Smooth muscle cell (in vitro differentiated cells): ENCODE measurements at regions not wholly inside any gene's neighbourhood (a gene's known extent, or its start where the extent isn't known, plus 50 kb on each side); places are given as distances from the start of the nearest gene placed in this dataset.

Source experiments
- DNase-seq: peaks from one replicate; lab custom pipeline; 2025; ENCODE audit not compliant: unreplicated experiment; lab: John Stamatoyannopoulos, UW
- H2AFZ ChIP-seq: fragments of 200-600 bp; sonication (generic); 2 replicates; pipeline ENCODE4 v1.6.0; 2016; ENCODE audit warnings: antibody characterized with exemption, low read depth, mild to moderate bottlenecking
- H3F3A ChIP-seq: fragments of 200-600 bp; sonication (generic); 2 replicates; pipeline ENCODE4 v1.6.0; 2017; ENCODE audit warnings: antibody characterized with exemption, low read depth
- H3K27ac ChIP-seq: fragments of 200-600 bp; sonication (generic); 2 replicates; pipeline ENCODE4 v1.5.1; 2016; ENCODE audit warnings: low read depth, mild to moderate bottlenecking
- H3K27me3 ChIP-seq: fragments of 200-600 bp; sonication (generic); 2 replicates; pipeline ENCODE4 v1.6.1; 2016; ENCODE audit warnings: low read depth, mild to moderate bottlenecking
- H3K36me3 ChIP-seq: fragments of 200-600 bp; sonication (generic); 2 replicates; pipeline ENCODE4 v1.5.1; 2016; ENCODE audit warnings: low read depth
- H3K4me1 ChIP-seq: fragments of 200-600 bp; sonication (generic); 2 replicates; pipeline ENCODE4 v1.5.1; 2016; ENCODE audit warnings: low read depth
- H3K4me2 ChIP-seq: fragments of 200-600 bp; sonication (generic); 2 replicates; pipeline ENCODE4 v1.6.0; 2016; ENCODE audit warnings: mild to moderate bottlenecking
- H3K4me3 ChIP-seq: fragments of 200-600 bp; sonication (generic); 2 replicates; pipeline ENCODE4 v1.5.1; 2016; ENCODE audit warnings: mild to moderate bottlenecking
- H3K79me2 ChIP-seq: fragments of 200-600 bp; sonication (generic); 2 replicates; pipeline ENCODE4 v1.6.0; 2016; ENCODE audit warnings: low read depth, mild to moderate bottlenecking
- H3K9ac ChIP-seq: fragments of 200-600 bp; sonication (generic); 2 replicates; pipeline ENCODE4 v1.6.0; 2016; ENCODE audit warnings: low read depth
- H3K9me3 ChIP-seq: fragments of 200-600 bp; sonication (generic); replicated peaks from 2 replicates; pipeline ENCODE4 v1.5.1; 2016; ENCODE audit warnings: low read depth
- H4K20me1 ChIP-seq: fragments of 200-600 bp; sonication (generic); 2 replicates; pipeline ENCODE4 v1.6.0; 2016; ENCODE audit warnings: low read depth
- CTCF ChIP-seq: fragments of 200-600 bp; sonication (generic); IDR thresholded peaks from 2 replicates; pipeline ENCODE4 v1.5.1; 2017; ENCODE audit warnings: borderline replicate concordance, mild to moderate bottlenecking, antibody characterized with exemption; ENCODE audit not compliant: insufficient read depth, poor library complexity, severe bottlenecking
- WGBS: methylation state at CpG from one replicate; pipeline ENCODE4 v1.1.7; 2016; ENCODE audit warnings: low lambda C conversion rate; 5-methylcytosine and 5-hydroxymethylcytosine counted together

GRCh38 chr4:181711387-181711786 is 531.8 kb upstream of the TENM3 start:
- H3K27ac ChIP-seq: no peak overlapping the region
- H3K4me2 ChIP-seq: no peak overlapping the region
- no peaks in the 10 kb centered on the region for H3K36me3 ChIP-seq
- no peaks in the 10 kb centered on the region for H3K4me1 ChIP-seq
- no peaks in the 10 kb centered on the region for H4K20me1 ChIP-seq
- no peaks in the 10 kb centered on the region for H3K9me3 ChIP-seq
- 93% methylated on average over 1 of the region's 1 CpG for WGBS
- H2AFZ ChIP-seq: no peak overlapping the region
- DNase-seq: no peak
- TF ChIP-seq CTCF: no peak
- H3K79me2 ChIP-seq: no peaks in the 10 kb centered on the region
- peaks cover 3% of the 10 kb centered on the region for H3K27me3 ChIP-seq
- no peak overlapping the region for H3K4me3 ChIP-seq
- H3K9ac ChIP-seq: no peak overlapping the region
- no peaks in the 10 kb centered on the region for H3F3A ChIP-seq

GRCh38 chr4:181728305-181728966 is 514.8 kb upstream of the TENM3 start:
- TF ChIP-seq CTCF: no peak

GRCh38 chr4:181731900-181732299 is 511.3 kb upstream of the TENM3 start:
- Histone ChIP-seq H3K4me2 (no peak overlapping the region), H4K20me1 (no peaks in the 10 kb centered on the region), H3K9ac (no peak overlapping the region), H3K4me3 (no peak overlapping the region), H3K4me1 (no peaks in the 10 kb centered on the region), H3K9me3 (no peaks in the 10 kb centered on the region), H3F3A (no peaks in the 10 kb centered on the region), H3K79me2 (no peaks in the 10 kb centered on the region), H3K27me3 (no peaks in the 10 kb centered on the region), H3K27ac (no peak overlapping the region), H2AFZ (no peak overlapping the region), H3K36me3 (no peaks in the 10 kb centered on the region)
- DNase-seq: no peak
- WGBS: 97% methylated on average over 1 of the region's 1 CpG
- TF ChIP-seq CTCF: no peak

More at GRCh38 chr4:181728305-181728966, 514.8 kb upstream of the TENM3 start:
- Histone ChIP-seq H3K27me3 (no peaks in the 10 kb centered on the region), H3K4me1 (no peaks in the 10 kb centered on the region), H4K20me1 (no peaks in the 10 kb centered on the region), H3K36me3 (no peaks in the 10 kb centered on the region), H3F3A (no peaks in the 10 kb centered on the region), H2AFZ (no peak overlapping the region), H3K27ac (no peak overlapping the region), H3K9ac (no peak overlapping the region), H3K79me2 (no peaks in the 10 kb centered on the region), H3K4me3 (no peak overlapping the region), H3K4me2 (no peak overlapping the region), H3K9me3 (no peaks in the 10 kb centered on the region)
- whole genome bisulfite sequencing: 58% methylated on average over 5 of the region's 5 CpGs
- DNase-seq: no peak

- H3K4me3 ChIP-seq: no peak overlapping the region
- H3K27me3 ChIP-seq: no peaks in the 10 kb centered on the region
- no peak overlapping the region for H3K27ac ChIP-seq
- no peak for DNase-seq
- H3F3A ChIP-seq: no peaks in the 10 kb centered on the region
- H4K20me1 ChIP-seq: no peaks in the 10 kb centered on the region
- H3K36me3 ChIP-seq: no peaks in the 10 kb centered on the region
- 90% methylated on average over 4 of the region's 4 CpGs for whole genome bisulfite sequencing
- no peak for TF ChIP-seq CTCF
- H2AFZ ChIP-seq: no peak overlapping the region
- no peak overlapping the region for H3K4me2 ChIP-seq
- no peaks in the 10 kb centered on the region for H3K4me1 ChIP-seq
- no peak overlapping the region for H3K9ac ChIP-seq
- H3K9me3 ChIP-seq: no peaks in the 10 kb centered on the region
- H3K79me2 ChIP-seq: no peaks in the 10 kb centered on the region
Observed at GRCh38 chr4:181737744-181738143, 505.5 kb upstream of the TENM3 start.
